GM12878 (cell line): ENCODE measurements at regions not wholly inside any gene's neighbourhood (a gene's known extent, or its start where the extent isn't known, plus 50 kb on each side); places are given as distances from the start of the nearest gene placed in this dataset.

Source experiments
- ATAC-seq: fragments of 200-7000 bp; cut with Tn5 transposase; 3 replicates; pipeline ENCODE4 v1.9.1; 2020; ENCODE audit warnings: mild to moderate bottlenecking, moderate library complexity
- BruUV-seq: library from RNA; stranded (reverse); fragments of 400-500 nt; replicated peaks from 2 replicates; lab custom pipeline; 2021; lab: Mats Ljungman, UMichigan
- CTCF ChIA-PET: fragments of 300-600 bp; sonication (Branson Sonifier 250); formaldehyde crosslinking; extraction: SDS; loops from one replicate; lab custom pipeline; 2021; ENCODE audit warnings: inconsistent platforms; lab: Yijun Ruan, JAX
- POLR2A ChIA-PET: fragments of 350-600 bp; formaldehyde crosslinking; extraction: SDS; loops from one replicate; lab custom pipeline; 2021; ENCODE audit warnings: inconsistent platforms; lab: Charles Lee
- RAD21 ChIA-PET: fragments of 300-600 bp; sonication (Branson Sonifier 250); formaldehyde crosslinking; loops from one replicate; lab custom pipeline; 2023; ENCODE audit warnings: antibody characterized with exemption; ENCODE audit not compliant: unreplicated experiment; lab: Charles Lee
- SMC1A ChIA-PET: fragments of 300-600 bp; sonication (Branson Sonifier 250); formaldehyde crosslinking; loops from one replicate; lab custom pipeline; 2023; ENCODE audit not compliant: unreplicated experiment, uncharacterized antibody; lab: Charles Lee
- DNase-seq: peaks from one replicate; pipeline ENCODE4 v3.0.0-alpha.2; 2011; ENCODE audit warnings: low read depth, low spot score
- FAIRE-seq: peaks from 3 replicates; lab custom pipeline; 2011; peaks lifted over from hg19 to GRCh38; lab: Jason Lieb, UNC
- H2AFZ ChIP-seq: 2 replicates; pipeline ENCODE4 v1.6.0; 2011; ENCODE audit warnings: low read depth, low read length, control low read depth; ENCODE audit not compliant: control insufficient read depth
- H3K27ac ChIP-seq: 2 replicates; pipeline ENCODE4 v1.5.1; 2011; ENCODE audit warnings: control low read depth; ENCODE audit not compliant: control insufficient read depth, insufficient read depth
- H3K27me3 ChIP-seq, 2 experiments: replicated peaks in 1 of 2; 2 replicates each; pipeline versions ENCODE4 v1.6.0 to v1.6.1; 2011; ENCODE audit warnings: low read length in 1 of 2; ENCODE audit not compliant: control insufficient read depth in 2 of 2, insufficient read depth in 2 of 2
- H3K36me3 ChIP-seq, 2 experiments: 2 replicates each; pipeline ENCODE4 v1.5.1; 2011; ENCODE audit warnings: low read length in 1 of 2; ENCODE audit not compliant: control insufficient read depth in 2 of 2, insufficient read depth in 2 of 2
- H3K4me1 ChIP-seq: 2 replicates; pipeline ENCODE4 v1.6.1; 2011; ENCODE audit warnings: mild to moderate bottlenecking, low read length, moderate library complexity, mixed read lengths; ENCODE audit not compliant: control insufficient read depth, insufficient read depth
- H3K4me2 ChIP-seq: 2 replicates; pipeline ENCODE4 v1.6.0; 2011; ENCODE audit warnings: control low read depth; ENCODE audit not compliant: control insufficient read depth, insufficient read depth
- H3K4me3 ChIP-seq: fragments of 200-600 bp; sonication (generic); 2 replicates; pipeline ENCODE4 v1.5.1; 2016
- H3K79me2 ChIP-seq: 2 replicates; pipeline ENCODE4 v1.6.0; 2011; ENCODE audit warnings: low read length; ENCODE audit not compliant: control insufficient read depth, insufficient read depth
- H3K9ac ChIP-seq: 2 replicates; pipeline ENCODE4 v1.8.0; 2011; ENCODE audit warnings: low read length, control low read depth, mixed read lengths; ENCODE audit not compliant: control insufficient read depth, insufficient read depth
- H3K9me3 ChIP-seq: replicated peaks from 3 replicates; pipeline ENCODE4 v1.5.1; 2011; ENCODE audit warnings: mild to moderate bottlenecking, low read length; ENCODE audit not compliant: control insufficient read depth, insufficient read depth
- H4K20me1 ChIP-seq: 2 replicates; pipeline ENCODE4 v1.6.0; 2011; ENCODE audit not compliant: control insufficient read depth, insufficient read depth
- ATF7 ChIP-seq: fragments of 450-650 bp; IDR thresholded peaks from 2 replicates; pipeline ENCODE4 v1.6.1; 2016; ENCODE audit warnings: low read depth, mild to moderate bottlenecking
- CBX5 ChIP-seq: sonication (generic); IDR thresholded peaks from 2 replicates; pipeline ENCODE4 v1.6.1; 2016; ENCODE audit warnings: low read depth, moderate library complexity, mild to moderate bottlenecking, inconsistent platforms
- CREB1 ChIP-seq: IDR thresholded peaks from 2 replicates; pipeline ENCODE4 v1.6.1; 2012; ENCODE audit warnings: low read depth, mild to moderate bottlenecking, inconsistent platforms
- IKZF1 ChIP-seq: fragments of 450-650 bp; conservative IDR thresholded peaks from 2 replicates; pipeline ENCODE4 v1.6.1; 2017; ENCODE audit warnings: antibody characterized with exemption, mild to moderate bottlenecking
- KAT2A ChIP-seq: conservative IDR thresholded peaks from 2 replicates; pipeline ENCODE4 v1.6.1; 2011; ENCODE audit warnings: low read depth, low read length; ENCODE audit not compliant: control insufficient read depth
- MEF2A ChIP-seq: IDR thresholded peaks from 2 replicates; pipeline ENCODE4 v1.6.1; 2011; ENCODE audit warnings: low read depth, mild to moderate bottlenecking, low read length, moderate library complexity; ENCODE audit not compliant: insufficient read depth
- MTA3 ChIP-seq: IDR thresholded peaks from 2 replicates; pipeline ENCODE4 v1.6.1; 2012; ENCODE audit warnings: low read length, inconsistent platforms, borderline replicate concordance
- RELA ChIP-seq: fragments of 450-650 bp; IDR thresholded peaks from 2 replicates; pipeline ENCODE4 v1.8.0; 2014; ENCODE audit warnings: borderline replicate concordance; ENCODE audit not compliant: partially characterized antibody
- SRF ChIP-seq, 2 experiments: IDR thresholded peaks; 2 replicates each; pipeline ENCODE4 v1.6.1; 2011; ENCODE audit warnings: low read depth in 2 of 2, low read length in 2 of 2, mild to moderate bottlenecking in 1 of 2, moderate library complexity in 1 of 2
- STAT3 ChIP-seq: IDR thresholded peaks from 2 replicates; pipeline ENCODE4 v1.6.1; 2011; ENCODE audit warnings: low read depth, low read length, improper control_type of control experiment
- TCF12 ChIP-seq: IDR thresholded peaks from 2 replicates; pipeline ENCODE4 v1.6.1; 2011; ENCODE audit warnings: low read depth, mild to moderate bottlenecking, low read length
- WRNIP1 ChIP-seq: IDR thresholded peaks from 2 replicates; pipeline ENCODE4 v1.6.1; 2011; ENCODE audit warnings: low read depth, low read length, improper control_type of control experiment, borderline replicate concordance
- YY1 ChIP-seq: IDR thresholded peaks from 2 replicates; pipeline ENCODE4 v1.6.1; 2011; ENCODE audit warnings: low read depth, mild to moderate bottlenecking, low read length
- ZNF592 ChIP-seq: fragments of 450-650 bp; IDR thresholded peaks from 2 replicates; pipeline ENCODE4 v1.6.1; 2017; ENCODE audit warnings: mild to moderate bottlenecking, moderate library complexity
- ZNF687 ChIP-seq: fragments of 450-650 bp; IDR thresholded peaks from 2 replicates; pipeline ENCODE4 v1.6.1; 2017; ENCODE audit warnings: mild to moderate bottlenecking, moderate library complexity
- WGBS: methylation state at CpG from one replicate; pipeline ENCODE4 v1.1.6; 2016; ENCODE audit warnings: low lambda C conversion rate; ENCODE audit not compliant: insufficient replicate concordance, insufficient coverage; ENCODE audit errors: missing lambda C conversion rate; 5-methylcytosine and 5-hydroxymethylcytosine counted together
- in situ Hi-C: fragments of 300-500 bp; cut with MboI; formaldehyde crosslinking; loops from 9 replicates; pipeline ENCODE4 v1.14.3; 2018; ENCODE audit warnings: mixed read lengths
- intact Hi-C: fragments of 100-400 bp; cut with micrococcal nuclease; formaldehyde crosslinking; loops from one replicate; pipeline ENCODE4 v1.14.2; 2022; ENCODE audit not compliant: unreplicated experiment

DNA sequence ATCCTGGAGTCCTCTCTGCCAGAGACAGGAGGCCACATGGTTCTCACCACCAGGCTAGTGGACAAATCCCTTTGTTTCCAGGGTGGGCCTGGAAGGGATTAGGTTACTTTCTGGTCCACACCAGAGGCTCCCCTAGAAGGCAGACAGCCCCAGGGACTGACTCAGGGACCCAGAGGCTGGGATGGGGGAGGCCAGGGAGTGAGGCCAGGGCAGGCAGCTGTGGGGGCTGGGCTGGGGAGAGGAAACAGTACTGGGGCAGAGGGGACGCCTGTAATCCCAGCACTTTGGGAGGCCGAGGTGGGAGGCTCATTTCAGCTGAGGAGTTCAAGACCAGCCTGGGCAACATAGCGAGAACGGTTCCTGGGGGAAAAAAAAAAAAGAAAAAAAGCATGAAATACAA is 64.7 kb downstream of the TNFAIP2 start:
- FAIRE-seq (no peak), ATAC-seq (no peak), DNase-seq (no peak)
- H3K36me3 ChIP-seq, result no peaks in the 10 kb centered on the region
- ChIA-PET SMC1A (interaction anchor here (1.1 kb wide), 1 partner anchor 8 kb away, joined by 3 read pairs; no protein-coding TSS in a partner anchor), CTCF (interaction anchor here (0.9 to 13.7 kb wide), 4 partner anchors 9 to 213 kb away, joined by 3 to 202 read pairs (median 6); no protein-coding TSS in a partner anchor), POLR2A (no interaction called here), RAD21 (interaction anchor here (2.4 kb wide), 1 partner anchor 83 kb away, joined by 28 read pairs; no protein-coding TSS in a partner anchor)
- H3K27ac ChIP-seq, result no peak overlapping the region
- TF ChIP-seq ZNF592 (no peak), CBX5 (no peak), SRF (IDR thresholded peaks at IDR 0.05; ENCODE audit: low read depth in 2 of 2, low read length in 2 of 2) (no peak), RELA (no peak), KAT2A (no peak), MTA3 (no peak), WRNIP1 (no peak), ATF7 (no peak), YY1 (no peak), CREB1 (no peak), ZNF687 (no peak), TCF12 (no peak), MEF2A (no peak), STAT3 (no peak), IKZF1 (no peak)
- H4K20me1 ChIP-seq, result no peaks in the 10 kb centered on the region
- no TSS peak for BruUV-seq
- H3K9me3 ChIP-seq, result no peaks in the 10 kb centered on the region; the same call in 2 of the 3 replicates
- H3K9ac ChIP-seq, result no peak overlapping the region
- no peaks in the 10 kb centered on the region for H3K4me1 ChIP-seq
- no peak overlapping the region for H2AFZ ChIP-seq
- H3K27me3 ChIP-seq, result peaks cover 0 to 2% of the 10 kb centered on the region in 2 experiments; a peak in 1 of 4 replicates
- no peaks in the 10 kb centered on the region for H3K79me2 ChIP-seq
- in situ Hi-C loops (no loop called here), intact Hi-C loops (loop anchor here (5.0 kb wide), 1 partner anchor 46 kb away; no protein-coding TSS in a partner anchor)
- no peak overlapping the region for H3K4me2 ChIP-seq
- WGBS, result no CpG with 5 or more reads among the region's 4 CpGs
- no peak overlapping the region for H3K4me3 ChIP-seq
